ENCODE measurements at regions not wholly inside any gene's neighbourhood (a gene's known extent, or its start where the extent isn't known, plus 50 kb on each side); places are given as distances from the start of the nearest gene placed in this dataset.
A peak's percentile ranks its signal among the peaks of the same experiment; 100 is the strongest.

- Histone ChIP-seq H3K9me3 (no peaks in the 10 kb centered on the region), H3K27ac (no peak overlapping the region), H3K27me3 (no peaks in the 10 kb centered on the region), H3K36me3 (no peaks in the 10 kb centered on the region), H3K4me3 (no peak overlapping the region), H3K4me1 (no peaks in the 10 kb centered on the region)
- intact Hi-C loops (cut with DNase I; ENCODE audit: low total_unique reads) (no loop called here), in situ Hi-C loops (cut with MboI; ENCODE audit: low pct_ligation_motif_present in 1 of 4, low pct_unique_long_range_greater_than_20kb in 1 of 4, low sequenced_read_pairs in 3 of 4) (no loop called here)
- DNase-seq: no peak
- TF ChIP-seq POLR2AphosphoS5 (IDR thresholded peaks at IDR 0.05) (no peak), POLR2A (IDR thresholded peaks at IDR 0.05) (no peak), EP300 (IDR thresholded peaks at IDR 0.05; ENCODE audit: low read depth) (no peak), CTCF (IDR thresholded peaks at IDR 0.05) (no peak)
These were observed 132.9 kb downstream of the NR4A2 start for GRCh38 chr2:156199588-156199987.

- Histone ChIP-seq H3K27ac (no peak overlapping the region), H3K27me3 (no peaks in the 10 kb centered on the region), H3K4me1 (peaks cover 0 to 14% (median 0%) of the 10 kb centered on the region in 4 donors), H3K4me3 (no peak overlapping the region), H3K9me3 (no peaks in the 10 kb centered on the region), H3K36me3 (no peaks in the 10 kb centered on the region)
- 58 to 67% methylated on average over 1 of the region's 1 CpG for WGBS, 2 donors (ENCODE audit: low coverage in 1 of 2)
- DNase-seq: no peak
- no peak for TF ChIP-seq EP300 (IDR thresholded peaks at IDR 0.05; ENCODE audit: low read depth)
- TF ChIP-seq POLR2A (IDR thresholded peaks at IDR 0.05): no peak
- no peak for TF ChIP-seq POLR2AphosphoS5 (IDR thresholded peaks at IDR 0.05)
- TF ChIP-seq CTCF (IDR thresholded peaks at IDR 0.05): no peak
- in situ Hi-C loops (cut with MboI; ENCODE audit: low pct_ligation_motif_present in 1 of 4, low pct_unique_long_range_greater_than_20kb in 1 of 4, low sequenced_read_pairs in 3 of 4): no loop called here
- intact Hi-C loops (cut with DNase I; ENCODE audit: low total_unique reads): no loop called here
These were observed 136.5 kb downstream of the NR4A2 start for GRCh38 chr2:156196031-156196430.

GRCh38 chr2:156192468-156192867 is 140.1 kb downstream of the NR4A2 start:
- H3K9me3 ChIP-seq: no peaks in the 10 kb centered on the region
- H3K4me1 ChIP-seq: peaks cover 0 to 30% (median 3%) of the 10 kb centered on the region in 4 donors
- no peak overlapping the region for H3K4me3 ChIP-seq
- TF ChIP-seq EP300 (IDR thresholded peaks at IDR 0.05; ENCODE audit: low read depth): no peak
- no peak for TF ChIP-seq POLR2AphosphoS5 (IDR thresholded peaks at IDR 0.05)
- no peak for TF ChIP-seq POLR2A (IDR thresholded peaks at IDR 0.05)
- TF ChIP-seq CTCF (IDR thresholded peaks at IDR 0.05): peak in 1 of 5 experiments; percentile 11
- in situ Hi-C loops (cut with MboI; ENCODE audit: low pct_ligation_motif_present in 1 of 4, low pct_unique_long_range_greater_than_20kb in 1 of 4, low sequenced_read_pairs in 3 of 4): no loop called here
- H3K36me3 ChIP-seq: no peaks in the 10 kb centered on the region
- no peak overlapping the region for H3K27ac ChIP-seq
- H3K27me3 ChIP-seq: no peaks in the 10 kb centered on the region
- DNase-seq: no peak
- intact Hi-C loops (cut with DNase I; ENCODE audit: low total_unique reads): no loop called here

GRCh38 chr2:156191527-156191926 is 141.0 kb downstream of the NR4A2 start:
- no peak for DNase-seq
- WGBS, 2 donors (ENCODE audit: low coverage in 1 of 2): 17 to 21% methylated on average over 1 to 2 of the region's 2 CpGs
- intact Hi-C loops (cut with DNase I; ENCODE audit: low total_unique reads): no loop called here
- no peaks in the 10 kb centered on the region for H3K27me3 ChIP-seq
- peaks cover 0 to 30% (median 3%) of the 10 kb centered on the region in 4 donors for H3K4me1 ChIP-seq
- peak overlapping the region in 2 of 4 donors; percentile 11 to 79 for H3K27ac ChIP-seq
- in situ Hi-C loops (cut with MboI; ENCODE audit: low pct_ligation_motif_present in 1 of 4, low pct_unique_long_range_greater_than_20kb in 1 of 4, low sequenced_read_pairs in 3 of 4): no loop called here
- no peaks in the 10 kb centered on the region for H3K9me3 ChIP-seq
- H3K4me3 ChIP-seq: no peak overlapping the region
- TF ChIP-seq CTCF (IDR thresholded peaks at IDR 0.05): no peak
- TF ChIP-seq EP300 (IDR thresholded peaks at IDR 0.05; ENCODE audit: low read depth): no peak
- TF ChIP-seq POLR2AphosphoS5 (IDR thresholded peaks at IDR 0.05): no peak
- TF ChIP-seq POLR2A (IDR thresholded peaks at IDR 0.05): no peak
- H3K36me3 ChIP-seq: no peaks in the 10 kb centered on the region
